GM18508 (cell line): ENCODE measurements at regions not wholly inside any gene's neighbourhood (a gene's known extent, or its start where the extent isn't known, plus 50 kb on each side); places are given as distances from the start of the nearest gene placed in this dataset.

ENCODE experiments used
- ATAC-seq: cut with Tn5 transposase; IDR thresholded peaks from one replicate; pipeline ENCODE4 v1.9.1; 2021; ENCODE audit warnings: moderate number of reproducible peaks; ENCODE audit not compliant: insufficient read depth, unreplicated experiment

GRCh38 chr9:38233796-38234355 is 158.6 kb upstream of the ALDH1B1 start:
- ATAC-seq, result no peak

GRCh38 chr9:38233343-38233742 is 159.2 kb upstream of the ALDH1B1 start:
- no peak for ATAC-seq

DNA sequence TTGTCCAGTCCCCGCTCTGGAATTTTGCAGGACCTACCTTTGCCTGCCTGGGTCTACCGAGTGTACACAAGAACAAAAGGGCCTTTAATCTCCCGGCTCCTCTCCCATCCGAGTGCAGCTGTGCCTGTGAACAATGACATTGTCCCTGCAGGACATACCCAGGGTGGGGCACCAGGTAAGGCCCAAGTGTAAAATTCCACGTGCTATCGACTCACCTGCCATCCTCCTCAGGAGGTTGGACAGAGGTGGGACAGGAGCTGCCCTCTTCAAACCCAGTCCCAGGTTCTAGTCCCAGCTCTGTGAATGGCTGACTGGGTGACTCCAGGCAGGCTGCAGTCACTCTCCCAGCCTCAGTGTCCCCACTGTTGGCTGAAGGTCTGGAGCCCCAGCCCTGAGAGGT is 159.6 kb upstream of the ALDH1B1 start:
- no peak for ATAC-seq

DNA sequence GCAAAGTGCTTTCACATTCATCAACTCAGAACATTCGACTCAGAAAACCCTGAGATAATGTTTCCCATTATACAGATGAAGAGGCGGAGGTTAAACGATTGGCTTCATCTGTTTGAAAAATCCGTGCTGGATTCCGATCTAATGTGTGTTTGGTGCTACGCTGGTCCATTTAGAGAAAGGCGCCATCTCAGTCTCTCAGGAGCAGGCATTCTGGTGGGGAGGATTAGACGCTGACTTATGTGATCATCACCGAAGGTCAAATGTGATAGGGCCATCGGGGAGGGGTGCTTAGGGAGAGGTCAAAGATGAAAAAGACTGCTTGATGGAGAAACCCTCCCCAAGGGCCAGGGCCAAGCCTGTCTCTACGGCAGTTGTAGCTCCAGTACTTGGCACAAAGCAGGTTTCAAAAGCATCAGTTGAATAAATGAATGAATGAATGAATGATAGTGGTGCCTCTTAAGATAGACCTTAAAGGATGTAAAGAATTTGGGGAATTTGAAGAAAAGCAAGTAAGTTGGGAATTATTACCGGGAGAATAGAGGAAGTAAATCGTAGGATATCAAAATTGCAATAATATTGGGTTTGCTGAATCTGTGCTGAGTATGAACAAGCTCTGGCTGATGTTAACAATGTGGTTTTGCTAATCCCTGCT is 160.6 kb upstream of the SHB start:
- ATAC-seq, result no peak

DNA sequence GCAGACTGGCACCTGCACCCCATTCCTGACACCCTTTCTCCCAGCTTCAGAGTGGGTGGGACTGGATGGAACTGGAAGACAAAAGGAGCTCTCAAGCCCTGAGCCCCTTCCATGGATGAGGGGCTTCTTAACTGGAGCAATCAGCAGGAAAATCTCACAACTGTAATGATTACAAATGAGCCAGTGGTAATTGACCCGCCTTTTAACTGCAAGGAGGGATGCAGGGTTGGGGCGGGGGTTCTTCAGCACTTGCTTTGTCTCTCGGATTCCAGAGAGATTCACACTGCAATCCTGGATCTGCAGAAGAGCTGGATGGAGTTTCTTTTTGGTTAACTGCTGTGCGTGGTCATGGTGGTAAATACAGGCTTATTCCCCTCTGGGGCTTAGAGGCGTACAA is 160.1 kb upstream of the SHB start:
- no peak for ATAC-seq

DNA sequence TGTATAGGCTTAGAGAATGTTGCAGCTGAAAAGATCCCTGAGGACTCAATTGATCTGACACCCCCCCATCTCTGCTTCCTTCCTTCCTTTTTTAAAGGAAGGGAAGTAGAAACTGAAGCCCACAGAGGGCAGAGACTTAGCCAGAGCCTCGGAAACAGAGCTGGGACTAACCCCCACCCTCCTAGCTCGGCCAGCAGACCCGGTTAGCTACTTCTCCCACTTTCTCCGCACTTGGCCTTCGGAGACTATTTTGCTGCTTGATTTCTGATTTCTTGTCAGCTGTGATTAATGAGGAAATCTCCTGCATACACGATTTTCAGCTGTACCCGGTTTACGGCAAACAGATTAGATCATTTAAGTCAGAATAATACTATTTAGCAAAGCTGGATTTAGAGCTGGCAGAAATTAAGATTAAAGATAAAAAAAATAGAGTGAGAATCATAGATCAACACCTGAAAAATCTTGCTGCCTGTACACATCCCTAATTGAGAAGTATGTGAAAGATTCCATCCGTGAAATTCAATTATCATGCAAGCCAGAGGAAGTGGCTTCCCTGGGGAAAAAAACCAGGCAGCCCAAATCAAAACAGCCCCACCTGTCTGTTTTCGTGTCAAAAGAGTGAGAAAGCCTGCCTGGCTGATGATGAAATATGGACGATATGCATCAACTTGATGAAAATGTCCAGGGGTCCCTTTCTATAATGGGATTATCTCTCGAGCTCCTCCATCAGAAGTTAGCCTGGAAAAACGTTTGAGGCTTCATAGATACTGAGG is 159.5 kb upstream of the SHB start:
- no peak for ATAC-seq

DNA sequence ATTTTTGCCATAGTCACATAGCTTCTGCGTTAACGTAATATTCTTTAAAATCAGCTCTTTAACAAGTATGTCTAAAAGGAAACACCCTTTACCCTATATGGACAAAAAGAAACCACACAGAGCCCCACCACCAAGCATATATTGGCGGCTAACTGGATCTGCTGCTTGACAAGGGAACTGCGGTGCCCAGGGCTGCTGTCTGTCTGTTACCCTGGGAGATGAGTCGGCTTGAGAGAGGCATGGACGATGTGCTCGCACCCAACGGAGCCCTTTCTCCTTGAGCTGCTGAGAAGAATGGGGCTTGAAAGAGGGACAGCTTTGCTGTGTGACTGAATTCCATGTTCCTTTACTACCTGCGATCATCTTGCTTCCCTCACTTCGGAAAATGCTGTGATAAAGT is 158.6 kb upstream of the SHB start:
- ATAC-seq, result no peak

GRCh38 chr9:38227061-38227540 is 158.1 kb upstream of the SHB start:
- no peak for ATAC-seq

DNA sequence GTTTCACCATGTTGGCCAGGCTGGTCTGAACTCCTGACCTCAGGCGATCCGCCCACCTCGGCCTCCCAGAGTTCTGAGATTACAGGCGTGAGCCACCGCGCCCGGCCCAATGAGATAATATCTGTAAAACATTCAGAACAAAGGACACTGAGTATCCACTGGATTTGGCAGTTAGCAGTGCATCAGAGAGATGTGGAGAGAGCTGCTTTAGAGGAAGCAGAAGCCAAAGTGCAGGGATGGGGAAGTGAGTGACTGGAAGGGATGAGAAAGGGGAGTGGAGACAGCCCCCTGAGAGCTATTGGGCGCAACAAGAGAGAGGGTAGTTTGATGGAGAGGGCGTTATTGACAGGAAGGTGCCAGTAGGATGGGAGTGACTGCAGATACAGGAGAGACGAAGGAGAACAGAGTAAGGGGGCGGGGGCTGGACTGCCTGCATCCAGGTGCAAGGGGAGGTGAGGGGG is 157.5 kb upstream of the SHB start:
- no peak for ATAC-seq

GRCh38 chr9:38224941-38225340 is 155.9 kb upstream of the SHB start:
- ATAC-seq, result no peak

DNA sequence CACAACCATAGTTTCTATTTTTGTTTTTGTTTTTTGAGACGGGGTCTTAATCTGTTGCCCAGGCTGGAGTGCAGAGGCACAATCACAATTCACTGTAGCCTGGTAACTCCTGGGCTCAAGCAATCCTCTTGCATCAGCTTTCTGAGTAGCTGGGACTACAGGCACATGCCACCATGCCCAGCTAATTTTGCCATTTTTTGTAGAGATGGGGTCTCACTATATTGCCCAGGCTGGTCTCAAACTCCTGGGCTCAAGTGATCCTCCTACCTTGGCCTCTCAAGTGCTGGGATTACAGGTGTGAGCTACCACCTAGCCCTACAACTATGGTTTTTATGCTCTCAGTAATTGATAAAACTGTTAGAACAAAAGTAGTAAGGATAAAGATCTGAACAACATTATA is 147.5 kb upstream of the SHB start:
- ATAC-seq, result no peak

GRCh38 chr9:38215465-38215864 is 146.4 kb upstream of the SHB start:
- no peak for ATAC-seq

DNA sequence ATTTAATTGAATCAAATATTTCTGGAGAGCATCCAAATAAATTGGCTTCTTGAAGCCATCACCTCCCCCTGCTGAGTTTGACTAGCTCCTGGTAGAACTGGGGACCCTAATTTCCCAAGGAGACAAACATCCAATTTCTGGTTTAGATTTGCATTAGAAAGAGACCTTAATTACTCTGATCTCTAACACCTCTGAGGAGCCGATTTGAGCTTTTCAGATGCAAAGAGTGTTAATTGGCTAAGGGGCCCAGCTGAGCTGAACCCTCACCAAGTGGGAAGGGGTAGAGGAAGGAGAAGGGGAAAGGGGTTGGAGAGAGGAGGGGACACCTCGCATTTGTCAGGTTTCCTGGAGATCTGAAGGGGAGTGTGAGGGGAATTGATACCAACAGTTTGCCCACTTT is 145.4 kb upstream of the SHB start:
- no peak for ATAC-seq

DNA sequence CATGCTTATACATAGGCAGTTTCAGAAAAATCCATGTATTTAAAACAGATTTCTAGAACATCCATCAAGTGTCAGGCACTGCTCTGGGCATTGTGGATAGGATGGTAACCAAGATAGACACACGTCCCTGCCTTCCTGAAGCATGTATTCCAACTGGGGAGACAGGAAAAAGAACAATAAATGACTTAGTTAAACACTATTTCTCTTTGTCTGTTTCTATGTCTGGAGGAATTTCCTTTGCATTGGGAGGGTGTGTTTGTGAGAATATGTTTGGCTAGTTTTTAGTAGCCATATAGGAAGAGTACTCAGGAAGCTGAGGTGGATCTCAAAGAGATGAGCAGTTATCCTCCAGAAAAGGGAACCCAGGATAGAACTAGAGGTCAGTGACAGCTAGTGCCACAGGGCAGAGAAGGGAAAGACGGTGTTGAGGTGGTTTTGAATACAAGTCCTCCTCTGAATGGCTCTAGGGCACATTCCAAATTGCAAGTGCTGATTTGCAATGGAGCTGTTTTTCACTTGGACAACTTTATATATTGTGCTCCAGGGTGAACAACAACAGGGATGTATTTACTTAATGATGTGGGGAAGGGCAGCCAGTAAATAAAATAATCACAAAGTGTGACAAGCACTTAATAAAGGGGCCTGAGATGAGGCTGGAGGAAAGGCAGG is 144.7 kb upstream of the SHB start:
- no peak for ATAC-seq

DNA sequence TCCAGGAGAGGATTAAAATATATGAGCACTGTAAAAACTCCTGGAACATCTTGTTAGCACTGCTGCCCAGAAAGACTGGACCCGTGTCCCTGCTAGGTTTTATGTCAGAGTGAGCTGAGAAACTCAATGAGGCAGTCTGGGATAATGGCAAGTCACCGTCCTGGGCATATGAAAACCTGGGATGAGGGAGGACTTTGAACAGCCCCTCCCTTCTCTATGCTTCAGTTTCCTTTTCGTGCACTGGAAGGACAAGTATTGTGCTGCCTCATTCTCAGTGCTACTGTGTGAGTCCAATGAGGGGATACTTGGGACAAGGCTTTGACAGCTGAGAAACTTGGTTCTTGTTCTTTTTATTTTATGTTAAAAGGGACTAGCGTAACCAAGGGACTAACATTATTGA is 143.0 kb upstream of the SHB start:
- no peak for ATAC-seq

GRCh38 chr9:38211002-38211401 is 142.0 kb upstream of the SHB start:
- no peak for ATAC-seq

GRCh38 chr9:38208206-38208901 is 139.3 kb upstream of the SHB start:
- ATAC-seq, result no peak

GRCh38 chr9:38207247-38207778 is 138.3 kb upstream of the SHB start:
- no peak for ATAC-seq

DNA sequence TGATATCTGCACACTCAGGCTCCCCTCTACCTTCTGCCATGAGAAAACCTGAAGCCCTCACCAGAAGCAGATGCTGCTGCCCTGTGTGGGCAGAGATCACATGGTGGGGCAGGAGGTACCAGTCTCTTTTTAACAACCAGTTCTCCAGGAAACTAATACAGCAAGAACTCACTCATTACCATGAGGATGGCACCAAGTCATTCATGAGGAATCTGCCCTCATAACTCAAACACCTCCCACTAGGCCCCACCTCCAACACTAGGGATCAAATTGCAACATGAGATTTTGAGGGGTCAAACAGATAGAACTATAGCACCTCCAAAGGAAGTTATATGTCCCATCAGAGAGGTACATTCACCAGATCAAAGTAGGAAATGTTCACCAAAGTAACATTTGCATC is 136.3 kb upstream of the SHB start:
- ATAC-seq, result no peak

- no peak for ATAC-seq
These were observed 133.4 kb upstream of the SHB start for GRCh38 chr9:38202336-38202938.
